Hepatocyte (in vitro differentiated cells): ENCODE measurements at regions not wholly inside any gene's neighbourhood (a gene's known extent, or its start where the extent isn't known, plus 50 kb on each side); places are given as distances from the start of the nearest gene placed in this dataset.

ENCODE experiments used
- DNase-seq: peaks from one replicate; pipeline ENCODE4 v3.0.0-alpha.2; 2016; ENCODE audit warnings: low spot score
- H2AFZ ChIP-seq: fragments of 200-600 bp; sonication (generic); 2 replicates; pipeline ENCODE4 v1.6.0; 2016; ENCODE audit warnings: antibody characterized with exemption, mild to moderate bottlenecking
- H3K27ac ChIP-seq: fragments of 200-600 bp; sonication (generic); 2 replicates; pipeline ENCODE4 v1.5.1; 2016; ENCODE audit warnings: mild to moderate bottlenecking
- H3K27me3 ChIP-seq: fragments of 200-600 bp; sonication (generic); 2 replicates; pipeline ENCODE4 v1.6.1; 2016
- H3K36me3 ChIP-seq: fragments of 200-600 bp; sonication (generic); replicated peaks from 2 replicates; pipeline ENCODE4 v1.5.1; 2016; ENCODE audit warnings: low read depth; ENCODE audit not compliant: insufficient read depth
- H3K4me1 ChIP-seq: fragments of 200-600 bp; sonication (generic); 2 replicates; pipeline ENCODE4 v1.5.1; 2016; ENCODE audit warnings: mild to moderate bottlenecking, moderate library complexity; ENCODE audit not compliant: insufficient read depth
- H3K4me2 ChIP-seq: fragments of 200-600 bp; sonication (generic); 2 replicates; pipeline ENCODE4 v1.6.0; 2016
- H3K4me3 ChIP-seq: fragments of 200-600 bp; sonication (generic); 2 replicates; pipeline ENCODE4 v1.5.1; 2016; ENCODE audit warnings: mild to moderate bottlenecking
- H3K79me2 ChIP-seq: fragments of 200-600 bp; sonication (generic); 2 replicates; pipeline ENCODE4 v1.6.0; 2017; ENCODE audit warnings: mild to moderate bottlenecking
- H3K9me2 ChIP-seq: fragments of 200-600 bp; sonication (generic); replicated peaks from 2 replicates; pipeline ENCODE4 v1.6.0; 2017; ENCODE audit warnings: mild to moderate bottlenecking; ENCODE audit not compliant: insufficient read depth
- H3K9me3 ChIP-seq: fragments of 200-600 bp; sonication (generic); 2 replicates; pipeline ENCODE4 v1.5.1; 2016; ENCODE audit warnings: low read depth, mild to moderate bottlenecking
- H4K20me1 ChIP-seq: fragments of 200-600 bp; sonication (generic); 2 replicates; pipeline ENCODE4 v1.6.0; 2016; ENCODE audit warnings: mild to moderate bottlenecking; ENCODE audit not compliant: insufficient read depth, poor library complexity, severe bottlenecking
- CTCF ChIP-seq: fragments of 200-600 bp; sonication (generic); IDR thresholded peaks from 2 replicates; pipeline ENCODE4 v1.5.1; 2016; ENCODE audit warnings: antibody characterized with exemption, mild to moderate bottlenecking; ENCODE audit not compliant: poor library complexity
- EZH2 ChIP-seq: fragments of 200-600 bp; sonication (generic); IDR thresholded peaks from 2 replicates; pipeline ENCODE4 v1.6.1; 2016; ENCODE audit warnings: antibody characterized with exemption, mild to moderate bottlenecking, borderline replicate concordance
- EZH2phosphoT487 ChIP-seq: fragments of 200-600 bp; sonication (generic); IDR thresholded peaks from one replicate; pipeline ENCODE4 v1.6.1; 2018; ENCODE audit warnings: antibody characterized with exemption, mild to moderate bottlenecking, low read depth, moderate library complexity; ENCODE audit not compliant: unreplicated experiment, severe bottlenecking
- WGBS: methylation state at CpG from one replicate; pipeline ENCODE4 v1.1.6; 2016; ENCODE audit warnings: low lambda C conversion rate; ENCODE audit errors: missing lambda C conversion rate; 5-methylcytosine and 5-hydroxymethylcytosine counted together

- H3K4me2 ChIP-seq, result peak overlapping the region; percentile 20
- H3K79me2 ChIP-seq, result peaks cover 57% of the 10 kb centered on the region
- TF ChIP-seq EZH2phosphoT487, result no peak
- peaks cover 4% of the 10 kb centered on the region for H3K4me1 ChIP-seq
- H4K20me1 ChIP-seq, result no peaks in the 10 kb centered on the region
- H3K36me3 ChIP-seq, result no peaks in the 10 kb centered on the region
- no peaks in the 10 kb centered on the region for H3K9me3 ChIP-seq
- H3K27ac ChIP-seq, result peak overlapping the region; percentile 66
- H3K4me3 ChIP-seq, result no peak overlapping the region
- no peaks in the 10 kb centered on the region for H3K27me3 ChIP-seq
- no peak for DNase-seq
- H3K9me2 ChIP-seq, result no peaks in the 10 kb centered on the region
- H2AFZ ChIP-seq, result no peak overlapping the region
- 66% methylated on average over 3 of the region's 3 CpGs for WGBS
These were observed 81.7 kb downstream of the FAM217A start for GRCh38 chr6:3997177-3997770.

DNA sequence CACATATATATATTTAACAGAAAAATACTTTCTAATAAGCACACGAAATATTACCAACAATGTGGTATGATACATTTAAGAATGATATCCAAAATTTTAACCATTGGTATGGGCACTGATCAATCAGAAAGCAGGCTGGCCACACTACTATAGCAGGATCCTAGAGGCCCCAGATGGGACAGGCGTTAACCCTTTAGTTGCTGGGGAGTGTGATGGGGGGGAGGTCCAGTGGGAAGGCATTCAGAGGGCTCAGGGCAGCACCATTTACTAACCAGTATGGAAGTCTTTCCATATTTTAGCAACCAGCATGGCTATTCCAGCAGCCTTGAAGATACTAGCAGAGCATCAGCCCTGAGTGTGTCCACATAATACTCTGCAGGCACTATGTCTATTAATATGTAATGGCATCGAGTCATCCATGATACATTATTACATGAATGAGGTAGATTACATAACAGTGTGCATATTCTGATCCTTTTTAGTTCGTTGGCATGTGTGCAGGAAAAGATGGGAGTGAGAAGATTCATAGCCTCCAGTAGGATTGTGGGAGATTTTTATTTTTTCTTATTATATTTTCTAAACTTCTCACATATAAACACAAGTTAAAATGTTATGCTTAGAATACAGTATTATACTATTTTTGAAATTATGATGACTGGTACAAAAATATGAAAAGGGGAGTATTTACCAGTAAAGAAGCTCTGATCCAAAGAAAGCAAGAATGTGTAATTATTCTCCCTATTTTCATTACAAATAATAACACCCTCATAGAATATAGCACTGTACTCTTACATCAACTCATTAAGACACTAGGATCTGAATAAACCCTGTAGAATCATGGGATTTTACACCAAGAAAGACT is 78.9 kb downstream of the FAM217A start:
- peaks cover 61% of the 10 kb centered on the region for H3K79me2 ChIP-seq
- no peaks in the 10 kb centered on the region for H4K20me1 ChIP-seq
- H3K4me3 ChIP-seq, result no peak overlapping the region
- no peak overlapping the region for H3K27ac ChIP-seq
- H3K4me2 ChIP-seq, result no peak overlapping the region
- WGBS, result 91% methylated on average over 4 of the region's 4 CpGs
- TF ChIP-seq CTCF, result no peak
- TF ChIP-seq EZH2phosphoT487, result no peak
- no peak for TF ChIP-seq EZH2
- no peaks in the 10 kb centered on the region for H3K9me3 ChIP-seq
- DNase-seq, result no peak
- no peaks in the 10 kb centered on the region for H3K36me3 ChIP-seq
- H3K4me1 ChIP-seq, result peaks cover 4% of the 10 kb centered on the region
- H3K9me2 ChIP-seq, result no peaks in the 10 kb centered on the region
- no peak overlapping the region for H2AFZ ChIP-seq
- H3K27me3 ChIP-seq, result no peaks in the 10 kb centered on the region

DNA sequence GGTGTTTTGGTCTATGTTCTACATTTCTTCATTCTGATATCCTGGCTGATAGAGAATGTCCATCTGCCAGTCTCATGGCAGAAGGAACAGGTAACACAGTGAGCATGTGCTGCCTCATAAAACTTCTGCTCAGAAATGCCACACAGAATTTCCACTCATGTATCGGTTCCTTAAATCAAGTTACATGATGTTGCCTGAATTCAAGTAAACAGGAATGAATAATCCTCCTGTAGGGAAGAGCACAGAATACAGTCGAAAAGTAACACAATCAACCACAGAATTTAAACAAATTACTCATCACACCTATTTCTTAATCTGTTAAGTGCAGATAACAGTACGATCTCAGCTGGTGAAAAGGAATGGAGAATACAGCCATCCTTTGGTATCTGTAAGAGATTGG is 74.7 kb downstream of the FAM217A start:
- no peak for DNase-seq
- Histone ChIP-seq H3K79me2 (peaks cover 63% of the 10 kb centered on the region), H3K4me3 (no peak overlapping the region), H3K27me3 (no peaks in the 10 kb centered on the region), H3K4me2 (no peak overlapping the region), H3K27ac (no peak overlapping the region), H3K9me2 (no peaks in the 10 kb centered on the region), H3K9me3 (no peaks in the 10 kb centered on the region), H3K36me3 (no peaks in the 10 kb centered on the region), H4K20me1 (no peaks in the 10 kb centered on the region), H3K4me1 (peaks cover 4% of the 10 kb centered on the region), H2AFZ (no peak overlapping the region)
- 51% methylated on average over 3 of the region's 3 CpGs for WGBS
- no peak for TF ChIP-seq EZH2phosphoT487
- no peak for TF ChIP-seq CTCF
- TF ChIP-seq EZH2, result no peak
